ENCODE measurements at regions not wholly inside any gene's neighbourhood (a gene's known extent, or its start where the extent isn't known, plus 50 kb on each side); places are given as distances from the start of the nearest gene placed in this dataset.

GRCh38 chr6:22921828-22922227 lies 352.5 kb downstream of the HDGFL1 start:
- no peak overlapping the region for H3K4me3 ChIP-seq (ENCODE audit: low read length)
- no peak overlapping the region for H3K27ac ChIP-seq (ENCODE audit: low read length)
- no peaks in the 10 kb centered on the region for H3K9me3 ChIP-seq (ENCODE audit: control insufficient read depth, low read depth, low read length)
- H3K27me3 ChIP-seq (ENCODE audit: control insufficient read depth, insufficient read depth, low read length): no peaks in the 10 kb centered on the region
- no peaks in the 10 kb centered on the region for H3K36me3 ChIP-seq (ENCODE audit: control insufficient read depth, insufficient read depth, low read length)
- H3K4me1 ChIP-seq (ENCODE audit: control insufficient read depth, insufficient read depth, low read length): no peaks in the 10 kb centered on the region
- no peak for DNase-seq
- 83% methylated on average over 1 of the region's 2 CpGs for WGBS (ENCODE audit: insufficient coverage, low lambda C conversion rate)

- no peak overlapping the region for H3K27ac ChIP-seq (ENCODE audit: low read length)
- H3K36me3 ChIP-seq (ENCODE audit: control insufficient read depth, insufficient read depth, low read length): no peaks in the 10 kb centered on the region
- no peaks in the 10 kb centered on the region for H3K4me1 ChIP-seq (ENCODE audit: control insufficient read depth, insufficient read depth, low read length)
- no peak for DNase-seq
- 70% methylated on average over 1 of the region's 2 CpGs for WGBS (ENCODE audit: insufficient coverage, low lambda C conversion rate)
- no peak overlapping the region for H3K4me3 ChIP-seq (ENCODE audit: low read length)
- no peaks in the 10 kb centered on the region for H3K27me3 ChIP-seq (ENCODE audit: control insufficient read depth, insufficient read depth, low read length)
- no peaks in the 10 kb centered on the region for H3K9me3 ChIP-seq (ENCODE audit: control insufficient read depth, low read depth, low read length)
These were observed 356.0 kb downstream of the HDGFL1 start for GRCh38 chr6:22925304-22925835.

- DNase-seq: no peak
- H3K9me3 ChIP-seq (ENCODE audit: control insufficient read depth, low read depth, low read length): no peaks in the 10 kb centered on the region
- H3K27ac ChIP-seq (ENCODE audit: low read length): no peak overlapping the region
- H3K4me3 ChIP-seq (ENCODE audit: low read length): no peak overlapping the region
- no peaks in the 10 kb centered on the region for H3K36me3 ChIP-seq (ENCODE audit: control insufficient read depth, insufficient read depth, low read length)
- H3K4me1 ChIP-seq (ENCODE audit: control insufficient read depth, insufficient read depth, low read length): no peaks in the 10 kb centered on the region
- WGBS (ENCODE audit: insufficient coverage, low lambda C conversion rate): 50% methylated on average over 2 of the region's 4 CpGs
- no peaks in the 10 kb centered on the region for H3K27me3 ChIP-seq (ENCODE audit: control insufficient read depth, insufficient read depth, low read length)
These were observed 356.8 kb downstream of the HDGFL1 start for GRCh38 chr6:22925920-22926789.

- Histone ChIP-seq H3K27me3 (ENCODE audit: control insufficient read depth, insufficient read depth, low read length) (no peaks in the 10 kb centered on the region), H3K4me1 (ENCODE audit: control insufficient read depth, insufficient read depth, low read length) (no peaks in the 10 kb centered on the region), H3K4me3 (ENCODE audit: low read length) (no peak overlapping the region), H3K27ac (ENCODE audit: low read length) (no peak overlapping the region), H3K36me3 (ENCODE audit: control insufficient read depth, insufficient read depth, low read length) (no peaks in the 10 kb centered on the region), H3K9me3 (ENCODE audit: control insufficient read depth, low read depth, low read length) (no peaks in the 10 kb centered on the region)
- WGBS (ENCODE audit: insufficient coverage, low lambda C conversion rate): no CpG with 5 or more reads among the region's 2 CpGs
- DNase-seq: no peak
These were observed 357.5 kb downstream of the HDGFL1 start for GRCh38 chr6:22926790-22927354.

GRCh38 chr6:22928775-22929174 lies 359.4 kb downstream of the HDGFL1 start:
- H3K9me3 ChIP-seq (ENCODE audit: control insufficient read depth, low read depth, low read length): no peaks in the 10 kb centered on the region
- H3K27me3 ChIP-seq (ENCODE audit: control insufficient read depth, insufficient read depth, low read length): no peaks in the 10 kb centered on the region
- WGBS (ENCODE audit: insufficient coverage, low lambda C conversion rate): 100% methylated on average over 1 of the region's 2 CpGs
- H3K4me3 ChIP-seq (ENCODE audit: low read length): no peak overlapping the region
- no peaks in the 10 kb centered on the region for H3K36me3 ChIP-seq (ENCODE audit: control insufficient read depth, insufficient read depth, low read length)
- DNase-seq: no peak
- no peaks in the 10 kb centered on the region for H3K4me1 ChIP-seq (ENCODE audit: control insufficient read depth, insufficient read depth, low read length)
- H3K27ac ChIP-seq (ENCODE audit: low read length): no peak overlapping the region

- no peak for DNase-seq
- Histone ChIP-seq H3K4me1 (ENCODE audit: control insufficient read depth, insufficient read depth, low read length) (no peaks in the 10 kb centered on the region), H3K36me3 (ENCODE audit: control insufficient read depth, insufficient read depth, low read length) (no peaks in the 10 kb centered on the region), H3K27me3 (ENCODE audit: control insufficient read depth, insufficient read depth, low read length) (no peaks in the 10 kb centered on the region), H3K27ac (ENCODE audit: low read length) (no peak overlapping the region), H3K4me3 (ENCODE audit: low read length) (no peak overlapping the region), H3K9me3 (ENCODE audit: control insufficient read depth, low read depth, low read length) (no peaks in the 10 kb centered on the region)
- 86% methylated on average over 3 of the region's 4 CpGs for WGBS (ENCODE audit: insufficient coverage, low lambda C conversion rate)
These were observed 360.1 kb downstream of the HDGFL1 start for GRCh38 chr6:22929311-22929985.

GRCh38 chr6:22940581-22941290 lies 371.4 kb downstream of the HDGFL1 start:
- H3K27ac ChIP-seq (ENCODE audit: low read length): no peak overlapping the region
- 40% methylated on average over 1 of the region's 6 CpGs for WGBS (ENCODE audit: insufficient coverage, low lambda C conversion rate)
- H3K9me3 ChIP-seq (ENCODE audit: control insufficient read depth, low read depth, low read length): no peaks in the 10 kb centered on the region
- H3K4me1 ChIP-seq (ENCODE audit: control insufficient read depth, insufficient read depth, low read length): no peaks in the 10 kb centered on the region
- DNase-seq: no peak
- no peaks in the 10 kb centered on the region for H3K36me3 ChIP-seq (ENCODE audit: control insufficient read depth, insufficient read depth, low read length)
- H3K4me3 ChIP-seq (ENCODE audit: low read length): no peak overlapping the region
- H3K27me3 ChIP-seq (ENCODE audit: control insufficient read depth, insufficient read depth, low read length): no peaks in the 10 kb centered on the region

GRCh38 chr6:22942403-22942802 lies 373.0 kb downstream of the HDGFL1 start:
- Histone ChIP-seq H3K4me3 (ENCODE audit: low read length) (no peak overlapping the region), H3K36me3 (ENCODE audit: control insufficient read depth, insufficient read depth, low read length) (no peaks in the 10 kb centered on the region), H3K27ac (ENCODE audit: low read length) (no peak overlapping the region), H3K9me3 (ENCODE audit: control insufficient read depth, low read depth, low read length) (no peaks in the 10 kb centered on the region), H3K27me3 (ENCODE audit: control insufficient read depth, insufficient read depth, low read length) (no peaks in the 10 kb centered on the region), H3K4me1 (ENCODE audit: control insufficient read depth, insufficient read depth, low read length) (no peaks in the 10 kb centered on the region)
- no CpG with 5 or more reads among the region's 2 CpGs for WGBS (ENCODE audit: insufficient coverage, low lambda C conversion rate)
- no peak for DNase-seq

GRCh38 chr6:22943327-22943726 lies 374.0 kb downstream of the HDGFL1 start:
- WGBS (ENCODE audit: insufficient coverage, low lambda C conversion rate): no CpG with 5 or more reads among the region's 2 CpGs
- no peaks in the 10 kb centered on the region for H3K4me1 ChIP-seq (ENCODE audit: control insufficient read depth, insufficient read depth, low read length)
- no peaks in the 10 kb centered on the region for H3K9me3 ChIP-seq (ENCODE audit: control insufficient read depth, low read depth, low read length)
- no peak for DNase-seq
- no peaks in the 10 kb centered on the region for H3K27me3 ChIP-seq (ENCODE audit: control insufficient read depth, insufficient read depth, low read length)
- no peak overlapping the region for H3K4me3 ChIP-seq (ENCODE audit: low read length)
- H3K27ac ChIP-seq (ENCODE audit: low read length): no peak overlapping the region
- no peaks in the 10 kb centered on the region for H3K36me3 ChIP-seq (ENCODE audit: control insufficient read depth, insufficient read depth, low read length)

- Histone ChIP-seq H3K9me3 (ENCODE audit: control insufficient read depth, low read depth, low read length) (no peaks in the 10 kb centered on the region), H3K4me1 (ENCODE audit: control insufficient read depth, insufficient read depth, low read length) (no peaks in the 10 kb centered on the region), H3K4me3 (ENCODE audit: low read length) (no peak overlapping the region), H3K27me3 (ENCODE audit: control insufficient read depth, insufficient read depth, low read length) (no peaks in the 10 kb centered on the region), H3K27ac (ENCODE audit: low read length) (no peak overlapping the region), H3K36me3 (ENCODE audit: control insufficient read depth, insufficient read depth, low read length) (no peaks in the 10 kb centered on the region)
- 50% methylated on average over 1 of the region's 1 CpG for WGBS (ENCODE audit: insufficient coverage, low lambda C conversion rate)
- DNase-seq: no peak
These were observed 380.6 kb downstream of the HDGFL1 start for GRCh38 chr6:22949967-22950366.

Measured in large intestine (tissue), 3 donors.